ENCODE measurements at regions not wholly inside any gene's neighbourhood (a gene's known extent, or its start where the extent isn't known, plus 50 kb on each side); places are given as distances from the start of the nearest gene placed in this dataset.
A peak's percentile ranks its signal among the peaks of the same experiment; 100 is the strongest.

DNA sequence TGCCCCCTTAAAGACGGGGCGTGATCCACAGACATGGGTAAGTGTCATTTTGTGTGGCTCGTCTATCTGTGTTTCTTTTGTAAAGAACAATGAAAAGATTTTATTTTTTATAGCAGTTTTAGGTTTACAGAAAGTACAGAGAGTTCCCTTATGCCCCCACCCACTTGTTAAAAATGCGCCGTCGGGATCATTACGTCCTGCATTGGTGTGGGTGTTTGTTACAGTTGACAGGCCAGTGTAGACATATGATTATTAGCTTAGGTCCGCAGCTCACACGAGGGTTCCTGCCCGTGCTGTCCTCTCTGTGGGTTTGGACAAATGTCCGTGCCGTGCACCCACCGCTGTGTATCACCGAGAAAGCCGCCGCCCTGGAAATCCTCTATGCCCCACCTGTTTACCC is 50.5 kb downstream of the RGS12 start:
- no peak for TF ChIP-seq CTCF (conservative IDR thresholded peaks at IDR 0.05; ENCODE audit: low read depth, low read length)
- no peak for DNase-seq (ENCODE audit: low read depth)
- no peak overlapping the region for H3K4me3 ChIP-seq (ENCODE audit: low read depth, low read length)

GRCh38 chr4:3344104-3344503 is 51.3 kb downstream of the RGS12 start:
- no peak overlapping the region for H3K4me3 ChIP-seq (ENCODE audit: low read depth, low read length)
- TF ChIP-seq CTCF (conservative IDR thresholded peaks at IDR 0.05; ENCODE audit: low read depth, low read length), result no peak
- no peak for DNase-seq (ENCODE audit: low read depth)

GRCh38 chr4:3344596-3344995 is 51.8 kb downstream of the RGS12 start:
- DNase-seq (ENCODE audit: low read depth), result no peak
- no peak overlapping the region for H3K4me3 ChIP-seq (ENCODE audit: low read depth, low read length)
- TF ChIP-seq CTCF (conservative IDR thresholded peaks at IDR 0.05; ENCODE audit: low read depth, low read length), result no peak

- no peak for DNase-seq (ENCODE audit: low read depth)
- TF ChIP-seq CTCF (conservative IDR thresholded peaks at IDR 0.05; ENCODE audit: low read depth, low read length), result no peak
- H3K4me3 ChIP-seq (ENCODE audit: low read depth, low read length), result no peak overlapping the region
These were observed 52.6 kb downstream of the RGS12 start for GRCh38 chr4:3345384-3345783.

GRCh38 chr4:3346146-3346545 is 53.3 kb downstream of the RGS12 start:
- H3K4me3 ChIP-seq (ENCODE audit: low read depth, low read length), result no peak overlapping the region
- peak; percentile 43 for DNase-seq (ENCODE audit: low read depth)
- TF ChIP-seq CTCF (conservative IDR thresholded peaks at IDR 0.05; ENCODE audit: low read depth, low read length), result peak; percentile 89

- DNase-seq (ENCODE audit: low read depth), result no peak
- TF ChIP-seq CTCF (conservative IDR thresholded peaks at IDR 0.05; ENCODE audit: low read depth, low read length), result no peak
- no peak overlapping the region for H3K4me3 ChIP-seq (ENCODE audit: low read depth, low read length)
These were observed 55.0 kb downstream of the RGS12 start for GRCh38 chr4:3347871-3348270.

GRCh38 chr4:3348621-3349020 is 55.8 kb downstream of the RGS12 start:
- DNase-seq (ENCODE audit: low read depth), result no peak
- no peak for TF ChIP-seq CTCF (conservative IDR thresholded peaks at IDR 0.05; ENCODE audit: low read depth, low read length)
- H3K4me3 ChIP-seq (ENCODE audit: low read depth, low read length), result no peak overlapping the region
